ENCODE measurements at regions not wholly inside any gene's neighbourhood (a gene's known extent, or its start where the extent isn't known, plus 50 kb on each side); places are given as distances from the start of the nearest gene placed in this dataset.

GRCh38 chr20:24056491-24056890, 67.9 kb upstream of the GGTLC1 start:
- no peak for TF ChIP-seq CREB1 (IDR thresholded peaks at IDR 0.05; ENCODE audit: low read depth)
- TF ChIP-seq TEAD4 (IDR thresholded peaks at IDR 0.05) = no peak
- no peak for TF ChIP-seq EP300 (IDR thresholded peaks at IDR 0.05; ENCODE audit: borderline replicate concordance)
- no peak for TF ChIP-seq TAF1 (IDR thresholded peaks at IDR 0.05; ENCODE audit: low read depth)
- TF ChIP-seq NFIC (IDR thresholded peaks at IDR 0.05) = no peak
- TF ChIP-seq YY1 (IDR thresholded peaks at IDR 0.05; ENCODE audit: low read depth) = no peak
- TF ChIP-seq EGR1 (IDR thresholded peaks at IDR 0.05) = no peak
- TF ChIP-seq USF1 (IDR thresholded peaks at IDR 0.05) = no peak
- no peak for TF ChIP-seq REST (IDR thresholded peaks at IDR 0.05; ENCODE audit: low read depth)
- no peak for TF ChIP-seq RAD21 (IDR thresholded peaks at IDR 0.05; ENCODE audit: low read depth)

All from Ishikawa (cell line).